Epidermal melanocyte (primary cell): ENCODE measurements at regions not wholly inside any gene's neighbourhood (a gene's known extent, or its start where the extent isn't known, plus 50 kb on each side); places are given as distances from the start of the nearest gene placed in this dataset.

Experiments
- DNase-seq: peaks from one replicate; pipeline ENCODE4 v3.0.0; 2011; ENCODE audit warnings: low spot score; ENCODE audit not compliant: insufficient read length

- no peak for DNase-seq
These were observed 538.5 kb upstream of the WWC1 start for GRCh38 chr5:167752936-167753335.

GRCh38 chr5:167753725-167754490 lies 537.5 kb upstream of the WWC1 start:
- DNase-seq = no peak

GRCh38 chr5:167754501-167755021 lies 536.9 kb upstream of the WWC1 start:
- peak; percentile 57 for DNase-seq

GRCh38 chr5:167755420-167755819 lies 536.0 kb upstream of the WWC1 start:
- no peak for DNase-seq

- DNase-seq = no peak
These were observed 532.2 kb upstream of the WWC1 start for GRCh38 chr5:167759057-167759821.

GRCh38 chr5:167763772-167764171 lies 527.7 kb upstream of the WWC1 start:
- DNase-seq = no peak

GRCh38 chr5:167764641-167765289 lies 526.7 kb upstream of the WWC1 start:
- DNase-seq = no peak

GRCh38 chr5:167765352-167765751 lies 526.1 kb upstream of the WWC1 start:
- DNase-seq = no peak

- DNase-seq = no peak
These were observed 524.5 kb upstream of the WWC1 start for GRCh38 chr5:167766957-167767356.

- no peak for DNase-seq
These were observed 523.6 kb upstream of the WWC1 start for GRCh38 chr5:167767795-167768194.

- DNase-seq = no peak
These were observed 521.5 kb upstream of the WWC1 start for GRCh38 chr5:167769846-167770413.

GRCh38 chr5:167770461-167770860 lies 521.0 kb upstream of the WWC1 start:
- no peak for DNase-seq

GRCh38 chr5:167771571-167771970 lies 519.9 kb upstream of the WWC1 start:
- DNase-seq = no peak

GRCh38 chr5:167773668-167774301 lies 517.7 kb upstream of the WWC1 start:
- no peak for DNase-seq

- DNase-seq = no peak
These were observed 513.7 kb upstream of the WWC1 start for GRCh38 chr5:167777746-167778145.

GRCh38 chr5:167778228-167778627 lies 513.2 kb upstream of the WWC1 start:
- DNase-seq = no peak

GRCh38 chr5:167779644-167780043 lies 511.8 kb upstream of the WWC1 start:
- no peak for DNase-seq

GRCh38 chr5:167780177-167780576 lies 511.3 kb upstream of the WWC1 start:
- DNase-seq = no peak

GRCh38 chr5:167783145-167783817 lies 508.2 kb upstream of the WWC1 start:
- no peak for DNase-seq

- no peak for DNase-seq
These were observed 506.3 kb upstream of the WWC1 start for GRCh38 chr5:167785106-167785505.

GRCh38 chr5:167785901-167786300 lies 505.5 kb upstream of the WWC1 start:
- no peak for DNase-seq
